SJSA1 (cell line): ENCODE measurements at regions not wholly inside any gene's neighbourhood (a gene's known extent, or its start where the extent isn't known, plus 50 kb on each side); places are given as distances from the start of the nearest gene placed in this dataset.

ENCODE experiments used
- DNase-seq, 2 experiments: peaks; one replicate each; pipeline ENCODE4 v3.0.0-alpha.2; 2015 to 2020; ENCODE audit warnings: low spot score in 2 of 2, low read depth in 1 of 2
- H3K27ac ChIP-seq: fragments of 250-450 bp; sonication (Bioruptor Pico); 2 replicates; pipeline ENCODE4 v1.5.1; 2020; ENCODE audit warnings: mild to moderate bottlenecking, moderate library complexity
- H3K27me3 ChIP-seq: fragments of 250-450 bp; sonication (Bioruptor Pico); replicated peaks from 2 replicates; pipeline ENCODE4 v1.5.1; 2020; ENCODE audit warnings: mild to moderate bottlenecking, moderate library complexity
- H3K36me3 ChIP-seq: fragments of 250-450 bp; sonication (Bioruptor Pico); 2 replicates; pipeline ENCODE4 v1.5.1; 2020; ENCODE audit warnings: mild to moderate bottlenecking
- H3K4me1 ChIP-seq: fragments of 250-450 bp; sonication (Bioruptor Pico); replicated peaks from 2 replicates; pipeline ENCODE4 v1.6.1; 2021; ENCODE audit warnings: mild to moderate bottlenecking
- H3K4me3 ChIP-seq: fragments of 250-450 bp; sonication (Bioruptor Pico); 2 replicates; pipeline ENCODE4 v1.5.1; 2020; ENCODE audit warnings: mild to moderate bottlenecking
- H3K9me3 ChIP-seq: fragments of 250-450 bp; sonication (Bioruptor Pico); replicated peaks from 2 replicates; pipeline ENCODE4 v1.5.1; 2020; ENCODE audit warnings: mild to moderate bottlenecking

- DNase-seq, result no peak
- Histone ChIP-seq H3K4me3 (no peak overlapping the region), H3K4me1 (no peaks in the 10 kb centered on the region), H3K27me3 (no peaks in the 10 kb centered on the region), H3K36me3 (no peaks in the 10 kb centered on the region), H3K9me3 (no peaks in the 10 kb centered on the region), H3K27ac (no peak overlapping the region)
Measured at GRCh38 chr12:92513231-92513730, 189.5 kb upstream of the PLEKHG7 start.

DNA sequence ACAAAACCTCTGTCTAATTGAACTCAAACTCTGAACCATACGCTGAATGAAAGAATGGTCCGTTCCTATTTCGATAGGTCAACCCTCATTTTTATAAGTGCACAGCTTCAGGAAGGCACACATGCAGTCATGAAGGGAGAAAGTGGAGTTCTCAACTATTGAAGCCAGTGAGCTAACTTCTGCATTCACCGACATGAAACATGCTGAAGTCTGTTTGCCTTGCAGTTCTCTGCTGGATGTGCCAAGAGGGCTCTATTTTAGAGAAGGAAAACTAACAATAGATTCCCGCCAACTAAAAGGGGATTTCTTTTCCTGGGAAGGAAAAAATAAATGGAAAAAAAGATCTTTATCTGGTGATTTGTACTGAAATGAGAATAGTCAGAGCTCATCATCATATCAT lies 191.0 kb upstream of the PLEKHG7 start:
- no peaks in the 10 kb centered on the region for H3K27me3 ChIP-seq
- H3K9me3 ChIP-seq, result no peaks in the 10 kb centered on the region
- no peak for DNase-seq
- no peaks in the 10 kb centered on the region for H3K4me1 ChIP-seq
- H3K36me3 ChIP-seq, result no peaks in the 10 kb centered on the region
- H3K4me3 ChIP-seq, result no peak overlapping the region
- H3K27ac ChIP-seq, result no peak overlapping the region

DNA sequence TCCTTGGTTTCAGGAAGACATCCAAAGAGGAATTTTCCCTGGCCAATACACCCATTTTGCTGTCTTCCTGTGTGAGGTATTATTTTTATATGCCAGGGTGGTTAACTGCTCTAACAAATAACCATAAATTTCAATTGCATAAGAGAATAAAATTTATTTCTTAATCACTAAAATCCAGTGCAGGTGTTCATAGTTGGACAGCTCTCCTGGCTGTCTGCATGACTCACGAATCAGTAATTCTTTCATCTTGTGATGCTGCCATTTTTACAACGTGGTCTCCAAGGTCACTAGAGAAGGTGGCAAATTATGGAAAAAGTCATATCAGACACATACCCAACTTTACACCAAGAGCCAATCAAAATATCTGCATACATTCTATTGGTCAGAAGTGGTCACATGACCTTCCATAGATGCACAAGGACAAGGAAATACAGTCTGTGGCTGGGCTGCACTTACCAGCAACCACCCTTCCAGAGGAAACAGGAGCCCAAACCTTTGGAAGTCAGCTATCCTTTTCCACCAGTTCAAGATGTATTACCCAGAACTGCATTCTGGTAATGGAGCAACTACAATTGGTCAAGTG lies 193.5 kb upstream of the PLEKHG7 start:
- Histone ChIP-seq H3K4me3 (no peak overlapping the region), H3K4me1 (no peaks in the 10 kb centered on the region), H3K9me3 (no peaks in the 10 kb centered on the region), H3K27ac (no peak overlapping the region), H3K27me3 (no peaks in the 10 kb centered on the region), H3K36me3 (no peaks in the 10 kb centered on the region)
- no peak for DNase-seq

DNA sequence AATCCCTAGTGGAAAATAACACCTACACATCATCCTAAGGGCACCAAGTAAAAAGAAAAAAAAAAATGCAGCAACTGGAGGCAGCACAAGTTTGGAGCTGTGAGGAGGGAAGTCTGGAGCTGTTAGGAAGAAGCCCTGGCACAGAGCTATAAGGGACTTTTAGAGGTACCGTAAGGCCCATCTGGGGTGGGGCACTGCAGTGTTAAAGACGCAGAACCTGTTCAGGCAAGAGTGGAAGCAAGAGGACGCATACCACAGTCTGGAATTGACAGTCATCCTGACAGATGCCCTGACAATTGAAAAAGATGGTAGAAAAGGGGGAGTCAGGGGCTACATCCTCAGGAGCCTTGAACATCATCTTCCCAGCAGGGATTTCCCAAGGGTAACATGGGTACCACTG lies 195.9 kb upstream of the PLEKHG7 start:
- Histone ChIP-seq H3K4me1 (no peaks in the 10 kb centered on the region), H3K9me3 (no peaks in the 10 kb centered on the region), H3K27me3 (no peaks in the 10 kb centered on the region), H3K27ac (no peak overlapping the region), H3K4me3 (no peak overlapping the region), H3K36me3 (no peaks in the 10 kb centered on the region)
- no peak for DNase-seq

GRCh38 chr12:92506460-92506859 lies 196.3 kb upstream of the PLEKHG7 start:
- Histone ChIP-seq H3K27ac (no peak overlapping the region), H3K9me3 (no peaks in the 10 kb centered on the region), H3K4me1 (no peaks in the 10 kb centered on the region), H3K4me3 (no peak overlapping the region), H3K27me3 (no peaks in the 10 kb centered on the region), H3K36me3 (no peaks in the 10 kb centered on the region)
- no peak for DNase-seq

DNA sequence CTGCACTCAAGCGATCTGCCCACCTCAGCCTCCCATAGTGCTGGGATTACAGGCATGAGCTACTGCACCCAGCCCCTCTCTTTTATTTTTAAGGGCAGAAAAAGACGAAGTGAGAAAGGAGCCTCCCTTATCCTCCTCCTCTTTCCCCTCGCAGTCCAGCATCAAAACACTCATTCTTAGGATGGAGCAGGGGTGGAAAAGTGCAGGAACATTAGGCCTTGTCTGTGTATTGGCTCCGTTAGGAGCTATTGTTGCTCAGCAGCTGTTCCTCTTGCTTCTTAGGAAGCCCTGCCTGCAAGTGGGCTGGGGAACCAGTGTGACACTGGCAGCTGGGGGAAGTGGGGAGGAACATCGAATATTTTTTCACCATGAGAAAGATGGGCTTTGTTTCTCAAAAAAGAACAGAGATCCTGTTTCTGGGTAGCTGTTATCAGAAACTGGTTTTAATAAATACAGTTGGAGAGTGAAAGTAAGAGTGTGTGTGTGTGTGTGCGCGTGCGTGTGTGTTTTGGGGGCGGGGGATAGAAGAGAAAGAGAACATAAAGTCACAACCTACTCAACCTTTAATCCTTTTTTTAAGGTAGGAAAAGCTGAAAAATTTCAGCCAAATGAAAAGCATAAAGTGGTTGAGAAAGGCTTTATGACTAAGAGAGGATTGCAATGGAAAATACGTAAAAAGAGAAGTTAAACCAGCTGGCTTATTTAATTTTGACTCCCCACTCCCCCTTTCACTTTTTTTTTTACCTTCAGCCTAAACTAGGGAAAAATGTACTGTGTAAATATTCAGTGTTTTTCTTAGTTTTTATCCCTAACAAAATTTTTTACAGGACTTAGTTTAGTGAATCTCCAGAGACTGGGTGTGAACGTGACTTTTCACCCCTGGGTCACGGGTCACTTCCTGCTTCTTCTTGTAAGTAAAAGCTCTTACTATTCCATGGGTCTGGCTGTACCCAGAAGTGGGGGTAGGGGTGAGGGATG lies 197.2 kb upstream of the PLEKHG7 start:
- Histone ChIP-seq H3K4me3 (no peak overlapping the region), H3K27ac (no peak overlapping the region), H3K9me3 (no peaks in the 10 kb centered on the region), H3K36me3 (no peaks in the 10 kb centered on the region), H3K27me3 (no peaks in the 10 kb centered on the region), H3K4me1 (no peaks in the 10 kb centered on the region)
- no peak for DNase-seq

DNA sequence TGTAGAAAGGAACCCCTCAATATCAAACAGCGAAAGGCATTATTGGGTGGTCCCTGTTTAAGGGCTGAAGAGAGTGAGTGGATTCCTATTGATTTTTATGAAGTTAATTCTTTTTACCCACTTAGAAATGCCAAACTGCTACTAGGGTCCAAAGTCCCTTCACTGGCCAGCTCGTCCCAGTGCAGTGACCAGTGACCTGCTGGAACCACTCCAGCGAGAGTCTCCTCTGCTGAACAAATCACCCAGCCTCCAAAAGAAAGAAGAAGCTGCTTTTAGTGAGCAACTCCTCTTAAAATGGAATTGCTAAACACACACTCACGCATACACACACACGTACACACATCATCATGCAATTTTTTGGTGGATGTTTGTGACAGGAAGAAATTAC lies 198.2 kb upstream of the PLEKHG7 start:
- Histone ChIP-seq H3K4me1 (no peaks in the 10 kb centered on the region), H3K9me3 (no peaks in the 10 kb centered on the region), H3K27ac (no peak overlapping the region), H3K27me3 (no peaks in the 10 kb centered on the region), H3K36me3 (no peaks in the 10 kb centered on the region), H3K4me3 (no peak overlapping the region)
- DNase-seq, result no peak

DNA sequence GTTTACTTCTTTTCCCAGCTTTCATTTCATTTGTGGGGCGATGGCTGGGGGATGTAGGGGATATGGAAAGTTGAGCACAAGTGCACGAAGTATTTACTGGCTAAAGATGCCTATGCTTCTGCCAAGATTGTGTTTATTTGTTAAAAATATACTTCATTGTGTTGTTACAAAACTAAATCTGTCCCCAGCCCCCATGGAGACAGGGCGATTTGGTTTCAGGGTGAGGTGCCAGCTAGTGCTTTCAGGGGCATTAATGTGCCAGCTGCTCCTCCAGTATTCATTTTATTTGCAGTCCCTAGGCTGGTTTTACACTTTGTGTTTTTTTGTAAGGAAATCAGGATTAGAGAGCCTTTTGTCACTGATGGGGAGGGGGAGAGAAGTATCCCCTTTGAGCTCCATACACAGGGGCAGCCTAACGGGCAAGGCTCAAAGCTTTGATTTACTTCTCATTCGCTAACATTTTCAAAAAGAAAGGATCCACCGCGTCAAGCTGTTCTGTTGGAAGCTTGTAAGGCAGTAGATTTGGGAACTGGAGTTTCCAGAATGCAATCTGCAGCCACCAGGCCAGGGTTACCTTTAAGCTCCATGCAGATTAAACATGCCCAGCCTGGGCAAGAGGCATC lies 198.7 kb upstream of the PLEKHG7 start:
- Histone ChIP-seq H3K27ac (no peak overlapping the region), H3K27me3 (no peaks in the 10 kb centered on the region)

DNA sequence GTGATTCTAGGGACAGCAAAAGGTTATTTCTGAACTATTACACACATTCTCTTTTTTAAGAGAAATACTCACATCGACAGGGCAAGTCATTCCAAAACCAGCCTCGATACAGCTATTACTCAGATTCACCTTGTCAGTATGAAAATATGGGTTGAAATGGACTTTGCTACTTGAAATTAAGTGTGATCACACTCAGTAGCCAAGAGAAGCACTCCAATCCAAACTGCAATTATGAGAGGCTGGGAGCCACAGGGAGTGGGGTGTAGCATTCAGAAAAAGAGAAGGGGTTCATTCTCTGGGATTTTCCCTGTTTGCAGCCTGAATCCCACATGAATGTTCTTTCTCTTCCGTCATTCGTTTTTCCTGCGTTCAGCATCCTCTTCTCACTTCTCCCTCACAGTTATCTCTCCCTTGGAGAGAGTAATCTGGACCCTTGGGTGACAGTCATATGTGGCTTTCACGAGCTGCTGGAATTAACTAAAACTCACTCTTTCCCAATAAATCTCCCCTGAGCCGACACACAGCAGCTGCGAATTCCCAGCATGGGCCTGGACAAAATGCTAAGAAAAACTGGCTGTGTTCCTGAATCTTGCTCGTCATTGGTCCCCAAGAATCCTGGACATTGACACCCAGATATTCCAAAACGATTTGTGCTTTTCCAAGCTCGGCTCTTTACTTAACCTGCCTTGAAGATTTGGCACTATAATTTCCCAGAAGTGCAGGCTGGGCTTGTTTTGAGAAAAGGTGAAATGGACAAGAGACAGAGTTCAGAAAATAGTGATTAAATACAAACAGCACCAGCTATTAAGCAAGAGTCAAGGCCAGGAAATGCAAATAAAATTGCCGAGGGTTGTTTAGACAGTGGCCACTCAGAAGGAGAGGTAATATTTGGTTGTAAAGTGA lies 199.5 kb upstream of the PLEKHG7 start:
- no peaks in the 10 kb centered on the region for H3K9me3 ChIP-seq
- H3K4me1 ChIP-seq, result no peaks in the 10 kb centered on the region
- H3K27me3 ChIP-seq, result no peaks in the 10 kb centered on the region
- H3K36me3 ChIP-seq, result no peaks in the 10 kb centered on the region
- no peak for DNase-seq
- no peak overlapping the region for H3K4me3 ChIP-seq
- H3K27ac ChIP-seq, result no peak overlapping the region

More for the DNA sequence above, 198.7 kb upstream of the PLEKHG7 start:
- H3K36me3 ChIP-seq, result no peaks in the 10 kb centered on the region
- no peaks in the 10 kb centered on the region for H3K4me1 ChIP-seq
- H3K9me3 ChIP-seq, result no peaks in the 10 kb centered on the region
- no peak for DNase-seq
- H3K4me3 ChIP-seq, result no peak overlapping the region

GRCh38 chr12:92502417-92503028 lies 200.3 kb upstream of the PLEKHG7 start:
- H3K27me3 ChIP-seq, result no peaks in the 10 kb centered on the region
- H3K9me3 ChIP-seq, result no peaks in the 10 kb centered on the region
- H3K27ac ChIP-seq, result no peak overlapping the region
- DNase-seq, result no peak
- no peaks in the 10 kb centered on the region for H3K4me1 ChIP-seq
- no peak overlapping the region for H3K4me3 ChIP-seq
- no peaks in the 10 kb centered on the region for H3K36me3 ChIP-seq

GRCh38 chr12:92496790-92497189 lies 206.0 kb upstream of the PLEKHG7 start:
- Histone ChIP-seq H3K4me3 (no peak overlapping the region), H3K27ac (no peak overlapping the region), H3K9me3 (no peaks in the 10 kb centered on the region), H3K27me3 (no peaks in the 10 kb centered on the region), H3K36me3 (no peaks in the 10 kb centered on the region), H3K4me1 (no peaks in the 10 kb centered on the region)
- no peak for DNase-seq

- Histone ChIP-seq H3K9me3 (no peaks in the 10 kb centered on the region), H3K27ac (no peak overlapping the region), H3K4me1 (no peaks in the 10 kb centered on the region), H3K27me3 (no peaks in the 10 kb centered on the region), H3K36me3 (no peaks in the 10 kb centered on the region), H3K4me3 (no peak overlapping the region)
- no peak for DNase-seq
Measured at GRCh38 chr12:92495108-92495507, 207.7 kb upstream of the PLEKHG7 start.

GRCh38 chr12:92493816-92494215 lies 209.0 kb upstream of the PLEKHG7 start:
- no peaks in the 10 kb centered on the region for H3K9me3 ChIP-seq
- DNase-seq, result no peak
- no peaks in the 10 kb centered on the region for H3K4me1 ChIP-seq
- no peak overlapping the region for H3K4me3 ChIP-seq
- H3K27me3 ChIP-seq, result no peaks in the 10 kb centered on the region
- H3K27ac ChIP-seq, result no peak overlapping the region
- no peaks in the 10 kb centered on the region for H3K36me3 ChIP-seq
